ENCODE measurements at regions not wholly inside any gene's neighbourhood (a gene's known extent, or its start where the extent isn't known, plus 50 kb on each side); places are given as distances from the start of the nearest gene placed in this dataset.
"Not testable (repeated sequence)": the region's sequence is repeated elsewhere in the genome, so short reads cannot be mapped to it uniquely, and the experiment has no call there.

- peaks cover 9% of the 10 kb centered on the region; the same call in 1 of the 2 replicates for H3K27me3 ChIP-seq (replicated peaks)
- no peaks in the 10 kb centered on the region for H3K36me3 ChIP-seq
- no peaks in the 10 kb centered on the region for H3K4me1 ChIP-seq (replicated peaks)
- no peaks in the 10 kb centered on the region for H3K9me3 ChIP-seq (replicated peaks)
- DNase-seq (ENCODE audit: low read depth in 1 of 2, low spot score in 2 of 2): no peak
- H3K27ac ChIP-seq: no peak overlapping the region
- no peak overlapping the region for H3K4me3 ChIP-seq
These were observed 151.4 kb upstream of the CALCR start for GRCh38 chr7:93725954-93726353.

- H3K36me3 ChIP-seq: no peaks in the 10 kb centered on the region
- H3K27me3 ChIP-seq (replicated peaks): peaks cover 3% of the 10 kb centered on the region; the same call in 1 of the 2 replicates
- no peak for DNase-seq (ENCODE audit: low read depth in 1 of 2, low spot score in 2 of 2)
- H3K4me1 ChIP-seq (replicated peaks): no peaks in the 10 kb centered on the region
- no peak overlapping the region for H3K4me3 ChIP-seq
- H3K9me3 ChIP-seq (replicated peaks): no peaks in the 10 kb centered on the region
- no peak overlapping the region for H3K27ac ChIP-seq
These were observed 149.1 kb upstream of the CALCR start for GRCh38 chr7:93723424-93724124.

DNA sequence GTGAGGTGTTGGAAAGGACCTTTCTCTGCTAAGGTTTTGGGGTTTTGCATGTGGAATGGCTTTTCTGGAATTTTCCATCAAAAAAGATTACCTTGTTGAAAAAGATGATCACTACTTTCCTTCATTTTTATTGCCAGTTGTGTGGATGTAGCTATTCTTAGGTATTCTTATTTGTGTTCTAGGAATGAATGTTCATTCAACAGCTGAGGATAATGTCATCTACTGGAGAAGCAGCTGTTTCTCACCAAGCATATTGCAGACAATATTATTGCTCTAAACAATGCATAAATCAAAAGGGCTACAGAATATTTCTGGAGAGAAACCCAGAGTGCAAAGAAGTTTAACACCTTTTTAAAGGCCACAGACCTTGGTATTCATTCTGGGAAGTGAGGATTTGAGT lies 145.6 kb upstream of the CALCR start:
- Histone ChIP-seq H3K27ac (no peak overlapping the region), H3K4me3 (no peak overlapping the region), H3K36me3 (no peaks in the 10 kb centered on the region), H3K9me3 (replicated peaks) (no peaks in the 10 kb centered on the region), H3K4me1 (replicated peaks) (no peaks in the 10 kb centered on the region), H3K27me3 (replicated peaks) (no peaks in the 10 kb centered on the region; the same call in 1 of the 2 replicates)
- no peak for DNase-seq (ENCODE audit: low read depth in 1 of 2, low spot score in 2 of 2)

DNA sequence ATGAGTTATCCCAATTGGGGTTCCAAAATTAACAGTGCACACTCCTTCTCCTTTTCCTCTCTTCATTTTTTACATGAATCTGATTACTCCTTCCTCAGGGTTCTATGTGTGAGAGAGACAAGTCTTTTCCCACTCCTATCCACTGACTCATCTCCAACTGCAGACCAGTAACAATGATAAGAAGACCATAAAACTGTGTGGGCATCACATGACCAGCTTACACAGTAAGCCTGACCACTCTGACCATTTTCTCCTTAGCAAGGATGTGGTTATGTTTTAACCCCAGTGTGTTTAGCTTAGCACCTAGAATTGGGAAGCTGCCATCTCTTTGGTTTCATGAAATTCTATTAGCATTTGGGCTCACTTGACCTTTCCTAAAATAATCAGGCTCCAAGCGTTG lies 145.0 kb upstream of the CALCR start:
- Histone ChIP-seq H3K4me1 (replicated peaks) (no peaks in the 10 kb centered on the region), H3K36me3 (no peaks in the 10 kb centered on the region), H3K27me3 (replicated peaks) (peaks cover 1% of the 10 kb centered on the region; the same call in 1 of the 2 replicates), H3K27ac (no peak overlapping the region), H3K9me3 (replicated peaks) (no peaks in the 10 kb centered on the region), H3K4me3 (no peak overlapping the region)
- peak in 1 of 2 experiments; percentile 21 for DNase-seq (ENCODE audit: low read depth in 1 of 2, low spot score in 2 of 2)

- Histone ChIP-seq H3K27ac (no peak overlapping the region), H3K4me3 (no peak overlapping the region), H3K9me3 (replicated peaks) (no peaks in the 10 kb centered on the region), H3K27me3 (replicated peaks) (peaks cover 13% of the 10 kb centered on the region), H3K4me1 (replicated peaks) (no peaks in the 10 kb centered on the region), H3K36me3 (no peaks in the 10 kb centered on the region)
- no peak for DNase-seq (ENCODE audit: low read depth in 1 of 2, low spot score in 2 of 2)
These were observed 142.8 kb upstream of the CALCR start for GRCh38 chr7:93717217-93717900.

DNA sequence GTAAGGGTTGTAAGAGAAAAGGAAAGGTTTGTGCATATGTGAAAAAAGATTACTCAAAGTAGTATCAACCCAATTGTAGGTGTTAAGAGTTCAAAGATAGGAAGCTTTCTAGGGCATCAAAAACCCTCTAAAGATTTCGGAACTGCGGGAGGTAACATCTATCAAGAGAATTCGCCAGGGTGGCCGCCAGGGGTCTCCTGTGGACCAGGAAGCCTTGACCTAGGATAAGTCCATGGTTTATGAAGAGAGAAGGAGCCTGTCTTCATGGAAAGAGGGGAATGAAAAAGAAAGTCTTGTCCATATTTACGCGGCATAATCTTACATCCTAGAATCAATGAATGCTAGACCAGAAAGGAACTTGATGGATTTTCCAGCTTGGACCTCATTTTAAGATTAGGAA lies 140.7 kb upstream of the CALCR start:
- Histone ChIP-seq H3K27ac (no peak overlapping the region), H3K4me1 (replicated peaks) (no peaks in the 10 kb centered on the region), H3K27me3 (replicated peaks) (peaks cover 13% of the 10 kb centered on the region), H3K9me3 (replicated peaks) (no peaks in the 10 kb centered on the region), H3K36me3 (no peaks in the 10 kb centered on the region), H3K4me3 (no peak overlapping the region)
- peak; percentile 16 to 57 for DNase-seq (ENCODE audit: low read depth in 1 of 2, low spot score in 2 of 2)

GRCh38 chr7:93711926-93712325 lies 137.4 kb upstream of the CALCR start:
- no peaks in the 10 kb centered on the region for H3K9me3 ChIP-seq (replicated peaks)
- H3K27me3 ChIP-seq (replicated peaks): peaks cover 17% of the 10 kb centered on the region
- no peak overlapping the region for H3K4me3 ChIP-seq
- no peaks in the 10 kb centered on the region for H3K4me1 ChIP-seq (replicated peaks)
- DNase-seq (ENCODE audit: low read depth in 1 of 2, low spot score in 2 of 2): no peak
- no peaks in the 10 kb centered on the region for H3K36me3 ChIP-seq
- H3K27ac ChIP-seq: no peak overlapping the region

GRCh38 chr7:93708255-93708654 lies 133.7 kb upstream of the CALCR start:
- DNase-seq (ENCODE audit: low read depth in 1 of 2, low spot score in 2 of 2); H3K4me1 ChIP-seq (replicated peaks); H3K9me3 ChIP-seq (replicated peaks); H3K4me3 ChIP-seq; H3K27ac ChIP-seq; H3K36me3 ChIP-seq; H3K27me3 ChIP-seq (replicated peaks): not testable (repeated sequence)

GRCh38 chr7:93707249-93707648 lies 132.7 kb upstream of the CALCR start:
- H3K4me1 ChIP-seq (replicated peaks): no peaks in the 10 kb centered on the region
- H3K27ac ChIP-seq: no peak overlapping the region
- H3K27me3 ChIP-seq (replicated peaks): peaks cover 4% of the 10 kb centered on the region; the same call in 1 of the 2 replicates
- no peaks in the 10 kb centered on the region for H3K36me3 ChIP-seq
- no peak overlapping the region for H3K4me3 ChIP-seq
- no peak for DNase-seq (ENCODE audit: low read depth in 1 of 2, low spot score in 2 of 2)
- H3K9me3 ChIP-seq (replicated peaks): no peaks in the 10 kb centered on the region

GRCh38 chr7:93706162-93706561 lies 131.6 kb upstream of the CALCR start:
- not testable (repeated sequence) for H3K4me3 ChIP-seq; H3K27ac ChIP-seq; H3K36me3 ChIP-seq; DNase-seq (ENCODE audit: low read depth in 1 of 2, low spot score in 2 of 2); H3K27me3 ChIP-seq (replicated peaks); H3K4me1 ChIP-seq (replicated peaks); H3K9me3 ChIP-seq (replicated peaks)

DNA sequence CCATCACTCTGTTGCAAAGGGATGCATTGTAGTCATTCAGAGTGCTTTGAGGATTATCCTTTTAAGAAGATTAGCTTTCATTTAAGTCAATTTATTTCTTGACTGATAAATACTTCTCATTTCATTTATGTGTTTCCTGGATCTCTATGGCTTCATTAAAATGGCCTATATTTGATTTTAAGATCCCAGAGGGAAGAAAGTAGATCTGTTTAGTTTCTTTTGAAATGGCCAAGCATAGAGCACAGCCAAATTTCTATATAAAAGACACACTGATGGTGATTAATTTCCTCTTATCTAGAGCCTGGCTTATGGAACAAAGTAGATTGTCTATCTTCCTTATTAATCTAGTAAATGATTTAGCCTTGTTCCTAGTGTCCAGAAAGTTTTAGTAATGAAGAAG lies 129.7 kb upstream of the CALCR start:
- H3K9me3 ChIP-seq (replicated peaks): no peaks in the 10 kb centered on the region
- H3K4me3 ChIP-seq: no peak overlapping the region
- H3K36me3 ChIP-seq: no peaks in the 10 kb centered on the region
- no peak for DNase-seq (ENCODE audit: low read depth in 1 of 2, low spot score in 2 of 2)
- no peaks in the 10 kb centered on the region; the same call in 1 of the 2 replicates for H3K27me3 ChIP-seq (replicated peaks)
- H3K27ac ChIP-seq: no peak overlapping the region
- no peaks in the 10 kb centered on the region for H3K4me1 ChIP-seq (replicated peaks)

DNA sequence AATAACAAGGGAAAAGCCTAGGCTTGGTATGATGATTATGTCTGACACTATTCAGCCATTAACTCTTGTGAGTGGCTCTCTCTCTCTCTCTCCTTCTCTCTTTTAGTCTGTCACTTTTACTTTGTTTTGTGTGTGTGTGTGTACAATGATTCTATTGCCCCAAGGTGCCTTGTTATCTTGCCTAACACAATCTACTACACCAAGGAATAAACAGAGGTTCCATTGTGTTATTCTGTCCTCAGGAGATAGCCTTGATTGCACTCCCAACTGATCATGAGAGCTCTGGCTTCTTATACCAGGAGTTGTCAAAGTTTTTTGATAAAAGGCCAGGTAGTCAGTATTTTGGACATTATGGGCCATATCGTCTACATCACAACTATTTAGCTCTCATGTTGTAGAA lies 123.4 kb upstream of the CALCR start:
- DNase-seq (ENCODE audit: low read depth in 1 of 2, low spot score in 2 of 2): no peak
- no peak overlapping the region for H3K27ac ChIP-seq
- H3K4me1 ChIP-seq (replicated peaks): no peaks in the 10 kb centered on the region
- H3K36me3 ChIP-seq: no peaks in the 10 kb centered on the region
- H3K9me3 ChIP-seq (replicated peaks): no peaks in the 10 kb centered on the region
- no peak overlapping the region for H3K4me3 ChIP-seq
- no peaks in the 10 kb centered on the region; the same call in none of the 2 replicates for H3K27me3 ChIP-seq (replicated peaks)

GRCh38 chr7:93693796-93694195 lies 119.3 kb upstream of the CALCR start:
- H3K9me3 ChIP-seq (replicated peaks): no peaks in the 10 kb centered on the region
- no peaks in the 10 kb centered on the region for H3K36me3 ChIP-seq
- DNase-seq (ENCODE audit: low read depth in 1 of 2, low spot score in 2 of 2): no peak
- no peaks in the 10 kb centered on the region; the same call in none of the 2 replicates for H3K27me3 ChIP-seq (replicated peaks)
- no peak overlapping the region for H3K4me3 ChIP-seq
- no peaks in the 10 kb centered on the region for H3K4me1 ChIP-seq (replicated peaks)
- no peak overlapping the region for H3K27ac ChIP-seq

GRCh38 chr7:93690021-93690420 lies 115.5 kb upstream of the CALCR start:
- Histone ChIP-seq H3K4me1 (replicated peaks) (no peaks in the 10 kb centered on the region), H3K27me3 (replicated peaks) (no peaks in the 10 kb centered on the region), H3K27ac (no peak overlapping the region), H3K36me3 (no peaks in the 10 kb centered on the region), H3K9me3 (replicated peaks) (no peaks in the 10 kb centered on the region), H3K4me3 (no peak overlapping the region)
- DNase-seq (ENCODE audit: low read depth in 1 of 2, low spot score in 2 of 2): no peak

Data from SJSA1 (cell line).